Hepatocyte (in vitro differentiated cells): ENCODE measurements at regions not wholly inside any gene's neighbourhood (a gene's known extent, or its start where the extent isn't known, plus 50 kb on each side); places are given as distances from the start of the nearest gene placed in this dataset.

ENCODE experiments used
- DNase-seq: peaks from one replicate; pipeline ENCODE4 v3.0.0-alpha.2; 2016; ENCODE audit warnings: low spot score
- H2AFZ ChIP-seq: fragments of 200-600 bp; sonication (generic); 2 replicates; pipeline ENCODE4 v1.6.0; 2016; ENCODE audit warnings: antibody characterized with exemption, mild to moderate bottlenecking
- H3K27ac ChIP-seq: fragments of 200-600 bp; sonication (generic); 2 replicates; pipeline ENCODE4 v1.5.1; 2016; ENCODE audit warnings: mild to moderate bottlenecking
- H3K27me3 ChIP-seq: fragments of 200-600 bp; sonication (generic); 2 replicates; pipeline ENCODE4 v1.6.1; 2016
- H3K36me3 ChIP-seq: fragments of 200-600 bp; sonication (generic); replicated peaks from 2 replicates; pipeline ENCODE4 v1.5.1; 2016; ENCODE audit warnings: low read depth; ENCODE audit not compliant: insufficient read depth
- H3K4me1 ChIP-seq: fragments of 200-600 bp; sonication (generic); 2 replicates; pipeline ENCODE4 v1.5.1; 2016; ENCODE audit warnings: mild to moderate bottlenecking, moderate library complexity; ENCODE audit not compliant: insufficient read depth
- H3K4me2 ChIP-seq: fragments of 200-600 bp; sonication (generic); 2 replicates; pipeline ENCODE4 v1.6.0; 2016
- H3K4me3 ChIP-seq: fragments of 200-600 bp; sonication (generic); 2 replicates; pipeline ENCODE4 v1.5.1; 2016; ENCODE audit warnings: mild to moderate bottlenecking
- H3K79me2 ChIP-seq: fragments of 200-600 bp; sonication (generic); 2 replicates; pipeline ENCODE4 v1.6.0; 2017; ENCODE audit warnings: mild to moderate bottlenecking
- H3K9me2 ChIP-seq: fragments of 200-600 bp; sonication (generic); replicated peaks from 2 replicates; pipeline ENCODE4 v1.6.0; 2017; ENCODE audit warnings: mild to moderate bottlenecking; ENCODE audit not compliant: insufficient read depth
- H3K9me3 ChIP-seq: fragments of 200-600 bp; sonication (generic); 2 replicates; pipeline ENCODE4 v1.5.1; 2016; ENCODE audit warnings: low read depth, mild to moderate bottlenecking
- H4K20me1 ChIP-seq: fragments of 200-600 bp; sonication (generic); 2 replicates; pipeline ENCODE4 v1.6.0; 2016; ENCODE audit warnings: mild to moderate bottlenecking; ENCODE audit not compliant: insufficient read depth, poor library complexity, severe bottlenecking
- EZH2 ChIP-seq: fragments of 200-600 bp; sonication (generic); IDR thresholded peaks from 2 replicates; pipeline ENCODE4 v1.6.1; 2016; ENCODE audit warnings: antibody characterized with exemption, mild to moderate bottlenecking, borderline replicate concordance
- EZH2phosphoT487 ChIP-seq: fragments of 200-600 bp; sonication (generic); IDR thresholded peaks from one replicate; pipeline ENCODE4 v1.6.1; 2018; ENCODE audit warnings: antibody characterized with exemption, mild to moderate bottlenecking, low read depth, moderate library complexity; ENCODE audit not compliant: unreplicated experiment, severe bottlenecking
- WGBS: methylation state at CpG from one replicate; pipeline ENCODE4 v1.1.6; 2016; ENCODE audit warnings: low lambda C conversion rate; ENCODE audit errors: missing lambda C conversion rate; 5-methylcytosine and 5-hydroxymethylcytosine counted together
- TF ChIP-seq, protein P1 (sequence below): fragments of 200-600 bp; sonication (generic); IDR thresholded peaks from 2 replicates; pipeline ENCODE4 v1.5.1; 2016; ENCODE audit warnings: antibody characterized with exemption, mild to moderate bottlenecking; ENCODE audit not compliant: poor library complexity

DNA sequence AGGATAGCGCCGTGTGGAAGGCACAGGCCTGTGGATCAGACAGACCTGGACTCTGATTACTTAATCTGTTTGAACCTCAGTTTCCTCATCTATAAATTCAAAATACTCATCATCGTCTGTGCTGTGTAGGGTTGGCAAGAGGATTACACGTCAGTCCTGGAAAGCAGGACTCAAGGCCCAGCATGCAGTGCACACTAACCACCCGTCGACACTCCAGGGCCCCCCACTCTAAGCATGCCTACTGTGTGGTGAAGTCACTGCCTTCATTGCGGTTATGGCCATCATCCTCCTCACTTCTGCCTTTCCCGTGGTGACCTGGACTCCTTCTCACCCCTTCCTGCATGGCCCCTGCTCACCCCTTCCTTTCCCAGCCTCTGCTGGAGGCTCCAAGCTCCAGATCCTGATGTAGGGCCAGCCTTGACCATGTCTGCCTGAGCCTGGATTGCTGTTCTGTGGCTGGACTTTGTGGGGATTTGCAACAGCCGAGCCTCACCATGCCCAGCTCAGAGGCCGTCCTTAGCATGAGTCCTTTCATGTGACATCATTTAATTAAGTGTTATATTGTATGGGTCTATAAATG lies 1158.0 kb downstream of the TBC1D22A start:
- H4K20me1 ChIP-seq, result no peaks in the 10 kb centered on the region
- H2AFZ ChIP-seq, result no peak overlapping the region
- no peak overlapping the region for H3K27ac ChIP-seq
- H3K79me2 ChIP-seq, result no peaks in the 10 kb centered on the region
- H3K4me2 ChIP-seq, result no peak overlapping the region
- H3K36me3 ChIP-seq, result no peaks in the 10 kb centered on the region
- H3K9me3 ChIP-seq, result no peaks in the 10 kb centered on the region
- no peaks in the 10 kb centered on the region for H3K9me2 ChIP-seq
- H3K27me3 ChIP-seq, result no peaks in the 10 kb centered on the region
- TF ChIP-seq, protein P1, sequence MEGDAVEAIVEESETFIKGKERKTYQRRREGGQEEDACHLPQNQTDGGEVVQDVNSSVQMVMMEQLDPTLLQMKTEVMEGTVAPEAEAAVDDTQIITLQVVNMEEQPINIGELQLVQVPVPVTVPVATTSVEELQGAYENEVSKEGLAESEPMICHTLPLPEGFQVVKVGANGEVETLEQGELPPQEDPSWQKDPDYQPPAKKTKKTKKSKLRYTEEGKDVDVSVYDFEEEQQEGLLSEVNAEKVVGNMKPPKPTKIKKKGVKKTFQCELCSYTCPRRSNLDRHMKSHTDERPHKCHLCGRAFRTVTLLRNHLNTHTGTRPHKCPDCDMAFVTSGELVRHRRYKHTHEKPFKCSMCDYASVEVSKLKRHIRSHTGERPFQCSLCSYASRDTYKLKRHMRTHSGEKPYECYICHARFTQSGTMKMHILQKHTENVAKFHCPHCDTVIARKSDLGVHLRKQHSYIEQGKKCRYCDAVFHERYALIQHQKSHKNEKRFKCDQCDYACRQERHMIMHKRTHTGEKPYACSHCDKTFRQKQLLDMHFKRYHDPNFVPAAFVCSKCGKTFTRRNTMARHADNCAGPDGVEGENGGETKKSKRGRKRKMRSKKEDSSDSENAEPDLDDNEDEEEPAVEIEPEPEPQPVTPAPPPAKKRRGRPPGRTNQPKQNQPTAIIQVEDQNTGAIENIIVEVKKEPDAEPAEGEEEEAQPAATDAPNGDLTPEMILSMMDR, result no peak
- TF ChIP-seq EZH2 (no peak), EZH2phosphoT487 (no peak)
- no peak overlapping the region for H3K4me3 ChIP-seq
- 69% methylated on average over 10 of the region's 10 CpGs for WGBS
- H3K4me1 ChIP-seq, result no peaks in the 10 kb centered on the region
- DNase-seq, result no peak

DNA sequence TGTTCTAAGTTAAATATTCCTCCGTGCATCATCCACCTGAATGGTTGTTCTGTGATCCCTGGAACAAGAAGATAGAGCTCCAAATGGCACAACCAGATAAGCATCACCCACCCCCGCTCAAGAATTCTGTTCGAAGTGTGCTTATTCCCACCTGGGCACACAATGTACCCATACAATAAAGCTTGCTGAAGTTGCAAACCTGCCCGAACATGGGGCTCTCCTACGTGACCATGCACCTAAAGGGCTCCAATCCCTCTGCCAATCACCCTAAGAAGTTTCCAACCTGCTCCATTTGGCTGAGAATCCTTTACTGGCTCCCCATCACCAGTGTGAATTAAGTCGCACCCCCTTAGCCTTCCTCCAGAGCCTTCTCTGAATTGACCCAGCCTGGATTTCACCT lies 1157.4 kb downstream of the TBC1D22A start:
- no peak overlapping the region for H3K27ac ChIP-seq
- H3K4me1 ChIP-seq, result no peaks in the 10 kb centered on the region
- H3K27me3 ChIP-seq, result no peaks in the 10 kb centered on the region
- H3K4me2 ChIP-seq, result no peak overlapping the region
- H3K9me2 ChIP-seq, result no peaks in the 10 kb centered on the region
- WGBS, result 77% methylated on average over 6 of the region's 6 CpGs
- no peak overlapping the region for H3K4me3 ChIP-seq
- H3K79me2 ChIP-seq, result no peaks in the 10 kb centered on the region
- H3K9me3 ChIP-seq, result no peaks in the 10 kb centered on the region
- TF ChIP-seq EZH2 (no peak), EZH2phosphoT487 (no peak)
- TF ChIP-seq, protein P1, result no peak
- no peak for DNase-seq
- H3K36me3 ChIP-seq, result no peaks in the 10 kb centered on the region
- no peaks in the 10 kb centered on the region for H4K20me1 ChIP-seq
- H2AFZ ChIP-seq, result no peak overlapping the region

DNA sequence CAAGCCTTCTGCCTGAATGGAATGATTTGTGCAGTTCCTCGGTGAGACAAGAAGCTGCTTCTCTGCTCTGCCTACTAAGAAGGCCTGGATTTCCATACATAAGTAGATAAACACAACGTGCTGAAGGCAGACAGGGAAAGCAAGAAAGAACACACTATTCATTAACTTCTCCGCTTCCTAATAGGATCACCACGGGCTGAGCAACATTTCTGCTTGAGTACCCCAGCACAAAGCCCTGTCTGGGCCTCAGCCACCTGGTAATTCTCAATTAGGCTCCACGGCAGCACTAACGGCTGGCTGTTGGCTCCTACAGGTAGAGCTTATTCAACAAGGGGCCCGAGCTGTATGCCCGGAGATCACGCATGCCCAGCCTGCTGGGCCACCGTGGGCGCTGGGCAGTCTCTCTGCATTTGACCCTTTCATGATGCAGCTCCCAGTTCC lies 1156.6 kb downstream of the TBC1D22A start:
- Histone ChIP-seq H3K9me3 (no peaks in the 10 kb centered on the region), H3K4me1 (no peaks in the 10 kb centered on the region), H2AFZ (no peak overlapping the region), H3K27me3 (no peaks in the 10 kb centered on the region), H3K4me2 (no peak overlapping the region), H3K9me2 (no peaks in the 10 kb centered on the region), H4K20me1 (no peaks in the 10 kb centered on the region), H3K4me3 (no peak overlapping the region), H3K27ac (no peak overlapping the region), H3K79me2 (no peaks in the 10 kb centered on the region), H3K36me3 (no peaks in the 10 kb centered on the region)
- no peak for TF ChIP-seq EZH2phosphoT487
- TF ChIP-seq, protein P1, result no peak
- TF ChIP-seq EZH2, result no peak
- no peak for DNase-seq
- WGBS, result 76% methylated on average over 11 of the region's 11 CpGs
